B cell (primary cell): ENCODE measurements at regions not wholly inside any gene's neighbourhood (a gene's known extent, or its start where the extent isn't known, plus 50 kb on each side); places are given as distances from the start of the nearest gene placed in this dataset.

Source experiments
- ATAC-seq: fragments of 200-7000 bp; cut with Tn5 transposase; one replicate; pipeline ENCODE4 v1.10.0; 2021; ENCODE audit warnings: low read depth, mild to moderate bottlenecking, moderate number of reproducible peaks, moderate library complexity
- CTCF ChIA-PET: fragments of 350-600 bp; sonication (Branson Sonifier 250); formaldehyde crosslinking; loops from one replicate; lab custom pipeline; 2021; ENCODE audit warnings: antibody characterized with exemption, inconsistent platforms; lab: Charles Lee
- POLR2A ChIA-PET: fragments of 350-600 bp; sonication (Branson Sonifier 250); formaldehyde crosslinking; loops from one replicate; lab custom pipeline; 2021; ENCODE audit warnings: antibody characterized with exemption; lab: Charles Lee
- DNase-seq: peaks from one replicate; pipeline ENCODE4 v3.0.0; 2013
- H2AFZ ChIP-seq: 2 replicates; pipeline ENCODE4 v1.6.1; 2012; ENCODE audit warnings: mild to moderate bottlenecking, low read depth, low read length; ENCODE audit not compliant: insufficient read depth, poor library complexity, severe bottlenecking
- H3K27ac ChIP-seq, 2 donors: 1 replicate in 1 of 2; 2 replicates in 1 of 2; pipeline ENCODE4 v1.5.1; 2012 to 2013; ENCODE audit warnings: low read length in 2 of 2, mild to moderate bottlenecking in 2 of 2, moderate library complexity in 1 of 2
- H3K27me3 ChIP-seq, 4 experiments: fragments of 200-600 bp in 1 of 4; sonication (generic) in 1 of 4; replicated peaks in 1 of 4; 1 replicate in 2 of 4; 2 replicates in 2 of 4; pipeline versions ENCODE4 v1.6.1 to v1.7.0; 2013 to 2016; ENCODE audit warnings: low read length in 3 of 4, mild to moderate bottlenecking in 2 of 4, mixed read lengths in 1 of 4, moderate library complexity in 1 of 4; ENCODE audit not compliant: insufficient read depth in 4 of 4, control insufficient read depth in 3 of 4; ENCODE audit errors: control extremely low read depth in 1 of 4
- H3K36me3 ChIP-seq, 2 experiments: replicated peaks in 1 of 2; 1 replicate in 1 of 2; 2 replicates in 1 of 2; pipeline versions ENCODE4 v1.6.1 to v1.7.1; 2013; ENCODE audit warnings: low read length in 1 of 2; ENCODE audit not compliant: insufficient read depth in 2 of 2, control insufficient read depth in 1 of 2; ENCODE audit errors: control extremely low read depth in 1 of 2, extremely low read depth in 1 of 2
- H3K4me1 ChIP-seq, 2 donors: fragments of 200-600 bp in 1 of 2; sonication (generic) in 1 of 2; 1 replicate in 1 of 2; 2 replicates in 1 of 2; pipeline versions ENCODE4 v1.5.1 to v1.6.1; 2013 to 2017; ENCODE audit warnings: low read length in 2 of 2; ENCODE audit not compliant: control insufficient read depth in 2 of 2, insufficient read depth in 2 of 2
- H3K4me2 ChIP-seq: replicated peaks from 2 replicates; pipeline ENCODE3; 2012; ENCODE audit warnings: mild to moderate bottlenecking, low read depth, low read length; ENCODE audit not compliant: poor library complexity, severe bottlenecking
- H3K4me3 ChIP-seq, 5 experiments: fragments of 200-600 bp in 1 of 5; sonication (generic) in 1 of 5; 1 replicate in 3 of 5; 2 replicates in 2 of 5; pipeline versions ENCODE4 v1.5.1 to v1.7.0; 2011 to 2016; ENCODE audit warnings: low read length in 4 of 5, mild to moderate bottlenecking in 4 of 5, low read depth in 2 of 5, control low read depth in 1 of 5, moderate library complexity in 1 of 5; ENCODE audit not compliant: insufficient read depth in 1 of 5; ENCODE audit errors: control extremely low read depth in 1 of 5, extremely low read depth in 1 of 5
- H3K79me2 ChIP-seq: fragments of 200-600 bp; sonication (generic); one replicate; pipeline ENCODE4 v1.6.0; 2016; ENCODE audit warnings: low read length; ENCODE audit not compliant: control insufficient read depth, insufficient read depth
- H3K9ac ChIP-seq: fragments of 200-600 bp; sonication (generic); 2 replicates; pipeline ENCODE4 v1.6.1; 2017; ENCODE audit warnings: mild to moderate bottlenecking, low read length, moderate library complexity
- H3K9me3 ChIP-seq, 3 donors: one replicate each; pipeline versions ENCODE4 v1.6.1 to v1.7.1; 2013; ENCODE audit warnings: low read length in 2 of 3; ENCODE audit not compliant: control insufficient read depth in 2 of 3, insufficient read depth in 1 of 3; ENCODE audit errors: control extremely low read depth in 1 of 3
- H4K20me1 ChIP-seq: 2 replicates; pipeline ENCODE4 v1.6.0; 2012; ENCODE audit warnings: mild to moderate bottlenecking, low read length; ENCODE audit not compliant: insufficient read depth, control insufficient read depth, poor library complexity, severe bottlenecking
- H3K27ac Mint-ChIP-seq: one replicate; pipeline ENCODE4 v1.8.0; 2021; ENCODE audit warnings: mixed read lengths
- H3K27me3 Mint-ChIP-seq: one replicate; pipeline ENCODE4 v1.8.0; 2021; ENCODE audit warnings: mixed read lengths
- H3K4me1 Mint-ChIP-seq: one replicate; pipeline ENCODE4 v1.8.0; 2021; ENCODE audit warnings: mixed read lengths
- H3K4me3 Mint-ChIP-seq: one replicate; pipeline ENCODE4 v1.8.0; 2021; ENCODE audit warnings: mixed read lengths
- H3K9me3 Mint-ChIP-seq: one replicate; pipeline ENCODE4 v1.8.0; 2022; ENCODE audit warnings: mixed read lengths; ENCODE audit not compliant: insufficient read depth
- EZH2 ChIP-seq: IDR thresholded peaks from 2 replicates; pipeline ENCODE4 v1.6.1; 2012; ENCODE audit warnings: borderline replicate concordance, low read depth, mild to moderate bottlenecking, moderate library complexity, low read length; ENCODE audit not compliant: insufficient read depth, poor library complexity, severe bottlenecking
- WGBS: methylation state at CpG from one replicate; pipeline ENCODE4 v1.1.5; 2013; ENCODE audit warnings: missing lambda C conversion rate; ENCODE audit not compliant: insufficient coverage; 5-methylcytosine and 5-hydroxymethylcytosine counted together
- intact Hi-C: fragments of 100-400 bp; cut with micrococcal nuclease; formaldehyde crosslinking; loops from one replicate; pipeline ENCODE4 v1.10.0; 2022
- TF ChIP-seq, protein P1 (sequence below): fragments of 200-600 bp; IDR thresholded peaks from one replicate; pipeline ENCODE4 v1.8.0; 2022; ENCODE audit warnings: antibody characterized with exemption, mild to moderate bottlenecking

DNA sequence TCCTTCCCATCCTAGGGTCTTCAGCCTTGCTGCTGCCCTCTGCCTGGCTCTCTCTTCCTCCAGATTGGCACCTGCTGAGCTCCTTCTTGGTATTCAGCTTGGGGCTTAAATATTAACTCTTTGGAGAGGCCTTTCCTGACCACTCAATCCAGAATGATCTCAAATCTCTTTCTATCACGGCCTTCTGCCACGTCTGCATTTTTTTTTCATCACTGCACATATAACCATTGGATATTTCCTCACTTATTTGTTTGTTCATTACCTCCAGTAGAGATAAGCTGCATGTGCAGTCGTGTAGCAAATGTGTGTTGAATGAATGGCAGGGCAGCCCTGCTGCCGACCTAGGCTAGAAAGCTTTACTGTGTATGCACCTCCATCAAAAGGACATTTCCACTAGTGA is 51.6 kb upstream of the MPP7 start:
- ATAC-seq, result no peak
- WGBS, result 100% methylated on average over 1 of the region's 4 CpGs
- H3K79me2 ChIP-seq, result no peaks in the 10 kb centered on the region
- H2AFZ ChIP-seq, result no peak overlapping the region
- no peak overlapping the region for H3K4me2 ChIP-seq
- H3K27me3 ChIP-seq, result no peaks in the 10 kb centered on the region
- H3K27me3 Mint-ChIP-seq, result peaks cover 3% of the 10 kb centered on the region
- H3K27ac Mint-ChIP-seq, result no peak overlapping the region
- H3K4me1 ChIP-seq, result no peaks in the 10 kb centered on the region
- no peak overlapping the region for H3K27ac ChIP-seq
- ChIA-PET CTCF (interaction anchor here (1.3 to 1.5 kb wide), 2 partner anchors 13 to 28 kb away, joined by 3 read pairs; no protein-coding TSS in a partner anchor), POLR2A (no interaction called here)
- intact Hi-C loops, result no loop called here
- DNase-seq, result no peak
- TF ChIP-seq EZH2, result no peak
- TF ChIP-seq, protein P1, sequence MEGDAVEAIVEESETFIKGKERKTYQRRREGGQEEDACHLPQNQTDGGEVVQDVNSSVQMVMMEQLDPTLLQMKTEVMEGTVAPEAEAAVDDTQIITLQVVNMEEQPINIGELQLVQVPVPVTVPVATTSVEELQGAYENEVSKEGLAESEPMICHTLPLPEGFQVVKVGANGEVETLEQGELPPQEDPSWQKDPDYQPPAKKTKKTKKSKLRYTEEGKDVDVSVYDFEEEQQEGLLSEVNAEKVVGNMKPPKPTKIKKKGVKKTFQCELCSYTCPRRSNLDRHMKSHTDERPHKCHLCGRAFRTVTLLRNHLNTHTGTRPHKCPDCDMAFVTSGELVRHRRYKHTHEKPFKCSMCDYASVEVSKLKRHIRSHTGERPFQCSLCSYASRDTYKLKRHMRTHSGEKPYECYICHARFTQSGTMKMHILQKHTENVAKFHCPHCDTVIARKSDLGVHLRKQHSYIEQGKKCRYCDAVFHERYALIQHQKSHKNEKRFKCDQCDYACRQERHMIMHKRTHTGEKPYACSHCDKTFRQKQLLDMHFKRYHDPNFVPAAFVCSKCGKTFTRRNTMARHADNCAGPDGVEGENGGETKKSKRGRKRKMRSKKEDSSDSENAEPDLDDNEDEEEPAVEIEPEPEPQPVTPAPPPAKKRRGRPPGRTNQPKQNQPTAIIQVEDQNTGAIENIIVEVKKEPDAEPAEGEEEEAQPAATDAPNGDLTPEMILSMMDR, result no peak
- no peak overlapping the region for H3K4me3 ChIP-seq
- no peak overlapping the region for H3K9ac ChIP-seq
- no peaks in the 10 kb centered on the region for H4K20me1 ChIP-seq
- H3K36me3 ChIP-seq, result no peaks in the 10 kb centered on the region
- no peak overlapping the region for H3K4me3 Mint-ChIP-seq
- peaks cover 2% of the 10 kb centered on the region for H3K4me1 Mint-ChIP-seq
- no peaks in the 10 kb centered on the region for H3K9me3 Mint-ChIP-seq
- no peaks in the 10 kb centered on the region for H3K9me3 ChIP-seq

DNA sequence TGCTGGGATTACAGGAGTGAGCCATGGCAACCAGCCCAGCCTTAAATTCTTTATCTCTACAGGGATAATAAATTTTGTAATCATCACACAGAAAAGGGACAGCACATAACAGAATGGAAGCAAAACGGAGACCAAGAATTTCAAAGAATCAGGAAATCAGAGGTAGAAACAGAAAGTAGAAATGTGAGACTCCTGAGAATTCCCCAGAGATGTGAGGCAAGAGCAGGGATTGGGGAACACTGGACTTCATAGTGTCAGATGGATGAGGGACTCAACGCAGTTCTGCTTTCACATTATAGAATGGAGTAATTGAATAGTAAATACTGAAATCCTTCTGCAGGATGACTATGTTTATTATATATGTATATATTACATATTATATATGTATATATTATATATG is 52.5 kb upstream of the MPP7 start:
- TF ChIP-seq, protein P1, result no peak
- TF ChIP-seq EZH2, result no peak
- Histone ChIP-seq H4K20me1 (no peaks in the 10 kb centered on the region), H3K79me2 (no peaks in the 10 kb centered on the region), H3K4me1 (no peaks in the 10 kb centered on the region), H3K27ac (no peak overlapping the region), H3K9me3 (no peaks in the 10 kb centered on the region), H3K9ac (no peak overlapping the region), H3K27me3 (no peaks in the 10 kb centered on the region), H3K4me3 (no peak overlapping the region), H3K4me2 (no peak overlapping the region), H2AFZ (no peak overlapping the region), H3K36me3 (no peaks in the 10 kb centered on the region)
- Mint-ChIP-seq H3K9me3 (no peaks in the 10 kb centered on the region), H3K27me3 (peaks cover 6% of the 10 kb centered on the region), H3K27ac (no peak overlapping the region), H3K4me3 (no peak overlapping the region), H3K4me1 (peaks cover 2% of the 10 kb centered on the region)
- DNase-seq (no peak), ATAC-seq (no peak)
- ChIA-PET POLR2A (no interaction called here), CTCF (interaction anchor here (1.3 to 1.4 kb wide), 2 partner anchors 14 to 52 kb away, joined by 3 to 4 read pairs; partner anchors contain the start of gene MPP7)
- intact Hi-C loops, result no loop called here
- WGBS, result 71% methylated on average over 1 of the region's 2 CpGs
